ENCODE measurements at regions not wholly inside any gene's neighbourhood (a gene's known extent, or its start where the extent isn't known, plus 50 kb on each side); places are given as distances from the start of the nearest gene placed in this dataset.

- TF ChIP-seq CTCF (IDR thresholded peaks at IDR 0.05; ENCODE audit: low read length) (no peak), EZH2 (optimal IDR thresholded peaks at IDR 0.05; ENCODE audit: low read depth, low read length) (no peak)
These were observed 919.9 kb downstream of the TUSC7 start for GRCh38 chr3:117629505-117629904.

Measured in MM.1S (cell line).